ENCODE measurements at regions not wholly inside any gene's neighbourhood (a gene's known extent, or its start where the extent isn't known, plus 50 kb on each side); places are given as distances from the start of the nearest gene placed in this dataset.

DNA sequence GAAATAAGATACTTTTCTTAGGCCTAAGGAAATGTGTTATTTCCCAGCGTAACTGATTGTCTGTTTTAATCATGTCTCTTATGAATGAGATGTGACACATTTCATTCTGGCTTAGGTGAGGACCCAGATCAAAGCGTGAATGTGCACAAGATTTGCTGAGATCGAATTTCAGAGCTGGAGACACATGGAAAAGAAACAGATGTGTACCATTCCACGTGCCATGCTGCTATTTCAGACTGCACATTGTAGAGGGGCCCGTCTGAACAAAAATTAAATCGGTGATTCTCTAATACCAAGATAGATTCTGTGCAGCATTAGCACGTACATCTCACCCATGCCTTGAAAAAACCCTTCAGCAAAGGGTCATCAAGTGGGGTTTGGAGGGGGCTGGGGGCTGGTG is 290.4 kb downstream of the AACS start:
- TF ChIP-seq SPI1 (IDR thresholded peaks at IDR 0.05; ENCODE audit: borderline replicate concordance, low read depth) (no peak), GABPA (IDR thresholded peaks at IDR 0.05; ENCODE audit: low read depth) (no peak), POLR2AphosphoS5 (IDR thresholded peaks at IDR 0.05; ENCODE audit: low read depth) (no peak), REST (IDR thresholded peaks at IDR 0.05; ENCODE audit: insufficient replicate concordance, low read depth) (no peak)
- TF ChIP-seq, protein P1, sequence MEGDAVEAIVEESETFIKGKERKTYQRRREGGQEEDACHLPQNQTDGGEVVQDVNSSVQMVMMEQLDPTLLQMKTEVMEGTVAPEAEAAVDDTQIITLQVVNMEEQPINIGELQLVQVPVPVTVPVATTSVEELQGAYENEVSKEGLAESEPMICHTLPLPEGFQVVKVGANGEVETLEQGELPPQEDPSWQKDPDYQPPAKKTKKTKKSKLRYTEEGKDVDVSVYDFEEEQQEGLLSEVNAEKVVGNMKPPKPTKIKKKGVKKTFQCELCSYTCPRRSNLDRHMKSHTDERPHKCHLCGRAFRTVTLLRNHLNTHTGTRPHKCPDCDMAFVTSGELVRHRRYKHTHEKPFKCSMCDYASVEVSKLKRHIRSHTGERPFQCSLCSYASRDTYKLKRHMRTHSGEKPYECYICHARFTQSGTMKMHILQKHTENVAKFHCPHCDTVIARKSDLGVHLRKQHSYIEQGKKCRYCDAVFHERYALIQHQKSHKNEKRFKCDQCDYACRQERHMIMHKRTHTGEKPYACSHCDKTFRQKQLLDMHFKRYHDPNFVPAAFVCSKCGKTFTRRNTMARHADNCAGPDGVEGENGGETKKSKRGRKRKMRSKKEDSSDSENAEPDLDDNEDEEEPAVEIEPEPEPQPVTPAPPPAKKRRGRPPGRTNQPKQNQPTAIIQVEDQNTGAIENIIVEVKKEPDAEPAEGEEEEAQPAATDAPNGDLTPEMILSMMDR (IDR thresholded peaks at IDR 0.05; ENCODE audit: insufficient read depth, low read length): no peak
- no peak for DNase-seq (ENCODE audit: low read depth in 1 of 2, low spot score in 1 of 2)
- no peak overlapping the region for H3K4me3 ChIP-seq (replicated peaks; ENCODE audit: insufficient read depth, low read length)
- H3K27me3 ChIP-seq (ENCODE audit: insufficient read depth, poor library complexity, severe bottlenecking): peaks cover 2% of the 10 kb centered on the region
- H3K27ac ChIP-seq (replicated peaks): no peak overlapping the region

GRCh38 chr12:125356111-125356510 is 290.9 kb downstream of the AACS start:
- no peak overlapping the region for H3K27ac ChIP-seq (replicated peaks)
- TF ChIP-seq SPI1 (IDR thresholded peaks at IDR 0.05; ENCODE audit: borderline replicate concordance, low read depth) (no peak), REST (IDR thresholded peaks at IDR 0.05; ENCODE audit: insufficient replicate concordance, low read depth) (no peak), GABPA (IDR thresholded peaks at IDR 0.05; ENCODE audit: low read depth) (no peak), POLR2AphosphoS5 (IDR thresholded peaks at IDR 0.05; ENCODE audit: low read depth) (no peak)
- TF ChIP-seq, protein P1 (IDR thresholded peaks at IDR 0.05; ENCODE audit: insufficient read depth, low read length): no peak
- H3K27me3 ChIP-seq (ENCODE audit: insufficient read depth, poor library complexity, severe bottlenecking): peaks cover 2% of the 10 kb centered on the region
- no peak for DNase-seq (ENCODE audit: low read depth in 1 of 2, low spot score in 1 of 2)
- H3K4me3 ChIP-seq (replicated peaks; ENCODE audit: insufficient read depth, low read length): no peak overlapping the region

DNA sequence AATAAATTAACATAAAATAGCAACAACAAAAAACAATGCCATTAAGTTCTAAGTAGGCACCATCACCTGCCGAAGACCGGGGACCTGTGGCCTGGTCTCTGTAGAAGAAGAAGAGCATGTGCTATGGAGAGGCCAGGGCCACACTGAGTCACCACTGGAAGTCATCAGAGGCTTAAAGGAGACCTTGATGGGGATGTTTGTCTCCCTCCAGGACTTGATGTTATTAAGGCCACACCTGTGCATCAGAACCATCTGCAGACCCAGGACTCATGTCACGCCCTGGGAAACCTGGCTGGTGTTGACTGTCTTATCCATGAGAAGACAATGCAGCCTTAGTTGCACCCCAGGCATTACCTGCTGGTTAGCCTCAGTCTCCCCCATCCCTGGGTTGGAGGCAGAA is 292.3 kb downstream of the AACS start:
- Histone ChIP-seq H3K27ac (replicated peaks) (no peak overlapping the region), H3K4me3 (replicated peaks; ENCODE audit: insufficient read depth, low read length) (no peak overlapping the region), H3K27me3 (ENCODE audit: insufficient read depth, poor library complexity, severe bottlenecking) (peaks cover 2% of the 10 kb centered on the region)
- TF ChIP-seq, protein P1 (IDR thresholded peaks at IDR 0.05; ENCODE audit: insufficient read depth, low read length): no peak
- TF ChIP-seq POLR2AphosphoS5 (IDR thresholded peaks at IDR 0.05; ENCODE audit: low read depth) (no peak), SPI1 (IDR thresholded peaks at IDR 0.05; ENCODE audit: borderline replicate concordance, low read depth) (no peak)
- DNase-seq (ENCODE audit: low read depth in 1 of 2, low spot score in 1 of 2): no peak

GRCh38 chr12:125360540-125360939 is 295.3 kb downstream of the AACS start:
- DNase-seq (ENCODE audit: low read depth in 1 of 2, low spot score in 1 of 2): no peak
- peaks cover 2% of the 10 kb centered on the region for H3K27me3 ChIP-seq (ENCODE audit: insufficient read depth, poor library complexity, severe bottlenecking)
- no peak overlapping the region for H3K4me3 ChIP-seq (replicated peaks; ENCODE audit: insufficient read depth, low read length)
- no peak overlapping the region for H3K27ac ChIP-seq (replicated peaks)
- TF ChIP-seq GABPA (IDR thresholded peaks at IDR 0.05; ENCODE audit: low read depth): no peak

Data from HL-60 (cell line).